ENCODE measurements at regions not wholly inside any gene's neighbourhood (a gene's known extent, or its start where the extent isn't known, plus 50 kb on each side); places are given as distances from the start of the nearest gene placed in this dataset.

- ChIA-PET POLR2A (interaction anchor here (1.2 kb wide), 1 partner anchor 13 kb away, joined by 4 read pairs; no protein-coding TSS in a partner anchor), CTCF (interaction anchor here (0.7 kb wide), 1 partner anchor 31 kb away, joined by 3 read pairs; no protein-coding TSS in a partner anchor)
- H3K27ac ChIP-seq (ENCODE audit: insufficient read depth in 1 of 2, low read depth in 1 of 2, low read length in 2 of 2, poor library complexity in 1 of 2, severe bottlenecking in 2 of 2) = peak overlapping the region; percentile 58 to 79
- DNase-seq = no peak
- H3K4me3 ChIP-seq (ENCODE audit: control insufficient read depth in 1 of 7, extremely low read depth in 1 of 7, insufficient read depth in 4 of 7, low read depth in 2 of 7, low read length in 6 of 7) = peak overlapping the region in 4 of 7 experiments; percentile 32 to 66 (median 49)
- H3K27me3 ChIP-seq (replicated peaks in 2 of 5; ENCODE audit: control insufficient read depth in 4 of 5, insufficient read depth in 5 of 5, low read length in 4 of 5) = peaks cover 0 to 14% (median 0%) of the 10 kb centered on the region in 5 experiments
- H3K9me3 ChIP-seq (ENCODE audit: control extremely low read depth in 1 of 5, control insufficient read depth in 4 of 5, insufficient read depth in 2 of 5, low read depth in 1 of 5, low read length in 4 of 5) = no peaks in the 10 kb centered on the region
- peaks cover 0 to 68% (median 22%) of the 10 kb centered on the region in 4 experiments for H3K4me1 ChIP-seq (ENCODE audit: control extremely low read depth in 1 of 4, control insufficient read depth in 4 of 4, insufficient read depth in 4 of 4, low read length in 3 of 4)
- WGBS (ENCODE audit: insufficient coverage) = 72% methylated on average over 15 of the region's 17 CpGs
- peaks cover 0 to 3% (median 0%) of the 10 kb centered on the region in 4 experiments for H3K36me3 ChIP-seq (ENCODE audit: control insufficient read depth in 4 of 4, insufficient read depth in 4 of 4, low read length in 3 of 4)
Observed at GRCh38 chr22:46057246-46058090, 80.5 kb upstream of the WNT7B start.

- 0% methylated on average over 2 of the region's 6 CpGs for WGBS (ENCODE audit: insufficient coverage)
- ChIA-PET POLR2A (no interaction called here), CTCF (interaction anchor here (0.7 kb wide), 1 partner anchor 32 kb away, joined by 3 read pairs; no protein-coding TSS in a partner anchor)
- Histone ChIP-seq H3K4me3 (ENCODE audit: control insufficient read depth in 1 of 7, extremely low read depth in 1 of 7, insufficient read depth in 4 of 7, low read depth in 2 of 7, low read length in 6 of 7) (peak overlapping the region in 4 of 7 experiments; percentile 32 to 66 (median 49)), H3K27me3 (replicated peaks in 2 of 5; ENCODE audit: control insufficient read depth in 4 of 5, insufficient read depth in 5 of 5, low read length in 4 of 5) (peaks cover 0 to 19% (median 0%) of the 10 kb centered on the region in 5 experiments), H3K4me1 (ENCODE audit: control extremely low read depth in 1 of 4, control insufficient read depth in 4 of 4, insufficient read depth in 4 of 4, low read length in 3 of 4) (peaks cover 0 to 68% (median 20%) of the 10 kb centered on the region in 4 experiments), H3K36me3 (ENCODE audit: control insufficient read depth in 4 of 4, insufficient read depth in 4 of 4, low read length in 3 of 4) (peaks cover 0 to 3% (median 0%) of the 10 kb centered on the region in 4 experiments), H3K27ac (ENCODE audit: insufficient read depth in 1 of 2, low read depth in 1 of 2, low read length in 2 of 2, poor library complexity in 1 of 2, severe bottlenecking in 2 of 2) (peak overlapping the region; percentile 58 to 79), H3K9me3 (ENCODE audit: control extremely low read depth in 1 of 5, control insufficient read depth in 4 of 5, insufficient read depth in 2 of 5, low read depth in 1 of 5, low read length in 4 of 5) (no peaks in the 10 kb centered on the region)
- DNase-seq = peak; percentile 54 to 81 (median 76)
Observed at GRCh38 chr22:46058091-46058420, 81.1 kb upstream of the WNT7B start.

DNA sequence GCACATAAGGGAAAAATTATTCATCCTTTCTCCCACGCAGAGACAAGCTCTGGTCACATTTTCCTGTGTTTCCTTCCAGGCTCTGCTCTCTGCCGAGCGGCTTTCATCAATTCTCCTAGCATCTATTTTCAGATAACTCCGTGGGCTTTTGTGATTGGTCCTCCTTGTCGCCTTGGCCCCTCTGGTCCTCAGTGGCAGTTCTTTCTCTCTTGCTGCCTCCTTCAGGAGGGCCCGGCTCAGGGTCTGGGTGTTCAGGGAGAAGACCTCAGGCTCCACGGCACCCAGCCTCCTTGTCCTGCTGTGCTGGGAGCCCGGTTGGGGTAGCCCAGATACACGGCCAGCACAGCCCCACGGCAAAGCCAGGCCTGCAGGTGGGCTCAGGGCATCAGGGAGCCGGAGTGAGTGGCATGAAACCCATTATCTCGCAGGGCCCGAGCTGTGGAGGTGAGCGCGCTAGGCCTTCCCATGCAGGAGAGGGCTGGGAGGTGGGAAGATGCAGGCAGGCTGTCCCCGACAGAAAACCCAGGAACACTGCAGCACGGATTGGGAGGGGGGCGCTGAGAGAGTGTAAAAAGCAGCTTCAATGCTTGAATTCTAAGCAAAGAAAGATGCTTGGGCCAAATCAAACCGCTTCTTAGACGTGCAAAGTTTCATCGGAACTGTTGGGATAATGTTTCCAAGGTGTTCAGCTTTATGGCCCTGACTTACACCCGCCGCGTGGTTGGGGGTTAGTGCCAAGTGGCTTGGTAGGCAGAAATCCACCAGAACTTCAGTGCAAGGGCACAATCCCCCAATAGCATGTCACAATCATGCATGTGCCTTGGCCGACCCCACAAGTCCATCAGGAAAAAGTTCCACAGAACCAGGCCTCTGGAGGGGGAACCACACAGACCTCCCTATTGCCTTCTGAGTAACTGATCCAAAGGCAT lies 81.9 kb upstream of the WNT7B start:
- WGBS (ENCODE audit: insufficient coverage) = 94% methylated on average over 22 of the region's 25 CpGs
- Histone ChIP-seq H3K4me3 (ENCODE audit: control insufficient read depth in 1 of 7, extremely low read depth in 1 of 7, insufficient read depth in 4 of 7, low read depth in 2 of 7, low read length in 6 of 7) (peak overlapping the region in 1 of 7 experiments; percentile 44), H3K4me1 (ENCODE audit: control extremely low read depth in 1 of 4, control insufficient read depth in 4 of 4, insufficient read depth in 4 of 4, low read length in 3 of 4) (peaks cover 0 to 71% (median 18%) of the 10 kb centered on the region in 4 experiments), H3K27me3 (replicated peaks in 2 of 5; ENCODE audit: control insufficient read depth in 4 of 5, insufficient read depth in 5 of 5, low read length in 4 of 5) (peaks cover 0 to 22% (median 0%) of the 10 kb centered on the region in 5 experiments), H3K27ac (ENCODE audit: insufficient read depth in 1 of 2, low read depth in 1 of 2, low read length in 2 of 2, poor library complexity in 1 of 2, severe bottlenecking in 2 of 2) (peak overlapping the region in 1 of 2 experiments; percentile 79), H3K9me3 (ENCODE audit: control extremely low read depth in 1 of 5, control insufficient read depth in 4 of 5, insufficient read depth in 2 of 5, low read depth in 1 of 5, low read length in 4 of 5) (no peaks in the 10 kb centered on the region), H3K36me3 (ENCODE audit: control insufficient read depth in 4 of 4, insufficient read depth in 4 of 4, low read length in 3 of 4) (peaks cover 0 to 3% (median 0%) of the 10 kb centered on the region in 4 experiments)
- ChIA-PET CTCF (interaction anchor here (0.9 kb wide), 1 partner anchor 52 kb away, joined by 3 read pairs; no protein-coding TSS in a partner anchor), POLR2A (no interaction called here)
- no peak for DNase-seq

- ChIA-PET POLR2A (no interaction called here), CTCF (no interaction called here)
- Histone ChIP-seq H3K27ac (ENCODE audit: insufficient read depth in 1 of 2, low read depth in 1 of 2, low read length in 2 of 2, poor library complexity in 1 of 2, severe bottlenecking in 2 of 2) (peak overlapping the region; percentile 33 to 43), H3K4me3 (ENCODE audit: control insufficient read depth in 1 of 7, extremely low read depth in 1 of 7, insufficient read depth in 4 of 7, low read depth in 2 of 7, low read length in 6 of 7) (peak overlapping the region in 4 of 7 experiments; percentile 32 to 72 (median 58)), H3K27me3 (replicated peaks in 2 of 5; ENCODE audit: control insufficient read depth in 4 of 5, insufficient read depth in 5 of 5, low read length in 4 of 5) (peaks cover 0 to 35% (median 0%) of the 10 kb centered on the region in 5 experiments), H3K36me3 (ENCODE audit: control insufficient read depth in 4 of 4, insufficient read depth in 4 of 4, low read length in 3 of 4) (peaks cover 0 to 6% (median 0%) of the 10 kb centered on the region in 4 experiments), H3K4me1 (ENCODE audit: control extremely low read depth in 1 of 4, control insufficient read depth in 4 of 4, insufficient read depth in 4 of 4, low read length in 3 of 4) (peaks cover 0 to 67% (median 11%) of the 10 kb centered on the region in 4 experiments), H3K9me3 (ENCODE audit: control extremely low read depth in 1 of 5, control insufficient read depth in 4 of 5, insufficient read depth in 2 of 5, low read depth in 1 of 5, low read length in 4 of 5) (no peaks in the 10 kb centered on the region)
- no peak for DNase-seq
- 78% methylated on average over 4 of the region's 14 CpGs for WGBS (ENCODE audit: insufficient coverage)
Observed at GRCh38 chr22:46060292-46061123, 83.5 kb upstream of the WNT7B start.

DNA sequence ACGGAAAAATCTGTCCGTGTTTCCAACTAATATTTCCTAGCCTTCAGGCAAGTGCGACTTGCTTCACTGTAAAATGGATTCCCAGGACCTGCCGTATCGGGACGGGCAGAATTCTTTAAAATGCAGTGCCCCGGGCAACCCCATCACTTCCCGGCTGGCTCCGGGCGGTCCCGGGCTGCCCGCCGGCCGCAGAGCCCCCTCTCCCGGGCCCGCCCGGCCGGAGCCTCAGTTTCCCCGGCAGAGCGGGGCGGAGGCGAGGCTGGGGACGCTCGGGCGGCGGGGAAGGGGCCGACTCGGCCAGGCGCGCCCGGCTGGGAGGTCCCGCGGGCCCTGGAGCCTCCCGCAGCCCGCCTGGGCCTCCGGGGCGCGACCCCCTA lies 84.2 kb upstream of the WNT7B start:
- WGBS (ENCODE audit: insufficient coverage) = 31% methylated on average over 38 of the region's 38 CpGs
- peaks cover 0 to 6% (median 0%) of the 10 kb centered on the region in 4 experiments for H3K36me3 ChIP-seq (ENCODE audit: control insufficient read depth in 4 of 4, insufficient read depth in 4 of 4, low read length in 3 of 4)
- H3K4me3 ChIP-seq (ENCODE audit: control insufficient read depth in 1 of 7, extremely low read depth in 1 of 7, insufficient read depth in 4 of 7, low read depth in 2 of 7, low read length in 6 of 7) = peak overlapping the region in 4 of 7 experiments; percentile 32 to 72 (median 58)
- CTCF ChIA-PET = no interaction called here
- H3K27ac ChIP-seq (ENCODE audit: insufficient read depth in 1 of 2, low read depth in 1 of 2, low read length in 2 of 2, poor library complexity in 1 of 2, severe bottlenecking in 2 of 2) = peak overlapping the region; percentile 33 to 43
- H3K9me3 ChIP-seq (ENCODE audit: control extremely low read depth in 1 of 5, control insufficient read depth in 4 of 5, insufficient read depth in 2 of 5, low read depth in 1 of 5, low read length in 4 of 5) = no peaks in the 10 kb centered on the region
- peaks cover 0 to 37% (median 0%) of the 10 kb centered on the region in 5 experiments for H3K27me3 ChIP-seq (replicated peaks in 2 of 5; ENCODE audit: control insufficient read depth in 4 of 5, insufficient read depth in 5 of 5, low read length in 4 of 5)
- peaks cover 0 to 67% (median 9%) of the 10 kb centered on the region in 4 experiments for H3K4me1 ChIP-seq (ENCODE audit: control extremely low read depth in 1 of 4, control insufficient read depth in 4 of 4, insufficient read depth in 4 of 4, low read length in 3 of 4)
- POLR2A ChIA-PET = no interaction called here
- no peak for DNase-seq

DNA sequence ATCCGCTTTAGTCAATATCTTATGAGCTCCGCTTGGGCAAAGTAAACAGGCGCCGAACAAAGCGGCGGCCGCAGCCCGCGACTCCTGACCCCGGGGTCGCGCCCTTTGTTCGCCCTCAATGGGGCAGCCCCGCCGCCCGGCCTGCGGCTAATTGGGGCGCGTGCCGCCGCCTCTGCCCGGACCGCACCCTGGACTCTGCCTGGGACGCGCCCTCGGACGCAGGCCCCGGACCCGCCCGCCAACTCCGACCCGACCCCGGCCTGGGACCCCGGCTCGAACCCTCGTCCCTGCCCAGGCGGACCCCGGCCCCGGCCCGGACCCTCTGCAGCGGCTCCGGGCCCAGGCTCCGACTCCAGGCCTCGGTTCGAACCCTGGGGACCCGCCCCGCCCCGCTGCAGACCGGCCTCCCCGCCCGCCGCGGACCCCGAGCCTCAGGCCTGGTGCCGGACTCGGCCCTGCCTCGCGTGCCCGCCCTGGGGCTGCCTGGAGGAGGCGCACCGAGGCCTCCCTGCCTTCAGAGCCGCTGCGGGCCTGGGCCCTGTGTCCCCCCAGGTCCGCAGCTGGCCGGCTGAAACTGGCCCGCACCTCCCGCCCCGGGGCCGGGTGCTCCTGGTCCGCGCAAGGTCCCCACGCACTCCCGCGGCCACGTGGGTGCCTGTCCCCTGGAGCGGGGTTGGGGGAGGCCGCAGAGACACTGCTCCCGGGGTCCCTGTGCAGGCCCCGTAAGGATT lies 84.7 kb upstream of the WNT7B start:
- Histone ChIP-seq H3K27me3 (replicated peaks in 2 of 5; ENCODE audit: control insufficient read depth in 4 of 5, insufficient read depth in 5 of 5, low read length in 4 of 5) (peaks cover 0 to 37% (median 0%) of the 10 kb centered on the region in 5 experiments), H3K4me1 (ENCODE audit: control extremely low read depth in 1 of 4, control insufficient read depth in 4 of 4, insufficient read depth in 4 of 4, low read length in 3 of 4) (peaks cover 0 to 67% (median 10%) of the 10 kb centered on the region in 4 experiments), H3K4me3 (ENCODE audit: control insufficient read depth in 1 of 7, extremely low read depth in 1 of 7, insufficient read depth in 4 of 7, low read depth in 2 of 7, low read length in 6 of 7) (peak overlapping the region in 2 of 7 experiments; percentile 56 to 72), H3K9me3 (ENCODE audit: control extremely low read depth in 1 of 5, control insufficient read depth in 4 of 5, insufficient read depth in 2 of 5, low read depth in 1 of 5, low read length in 4 of 5) (no peaks in the 10 kb centered on the region), H3K36me3 (ENCODE audit: control insufficient read depth in 4 of 4, insufficient read depth in 4 of 4, low read length in 3 of 4) (peaks cover 0 to 6% (median 0%) of the 10 kb centered on the region in 4 experiments), H3K27ac (ENCODE audit: insufficient read depth in 1 of 2, low read depth in 1 of 2, low read length in 2 of 2, poor library complexity in 1 of 2, severe bottlenecking in 2 of 2) (peak overlapping the region in 1 of 2 experiments; percentile 43)
- DNase-seq = no peak
- ChIA-PET CTCF (interaction anchor here (1.4 kb wide), 1 partner anchor 56 kb away, joined by 3 read pairs; no protein-coding TSS in a partner anchor), POLR2A (no interaction called here)
- 65% methylated on average over 76 of the region's 79 CpGs for WGBS (ENCODE audit: insufficient coverage)

Measured in common myeloid progenitor, CD34-positive (primary cell).